ENCODE measurements at regions not wholly inside any gene's neighbourhood (a gene's known extent, or its start where the extent isn't known, plus 50 kb on each side); places are given as distances from the start of the nearest gene placed in this dataset.

- Histone ChIP-seq H4K20me1 (ENCODE audit: control insufficient read depth, insufficient read depth, low read depth, low read length) (no peaks in the 10 kb centered on the region), H3K27ac (ENCODE audit: low read depth, low read length) (no peak overlapping the region), H3K27me3 (ENCODE audit: control insufficient read depth, low read length) (no peaks in the 10 kb centered on the region), H3K36me3 (ENCODE audit: control insufficient read depth, low read length) (no peaks in the 10 kb centered on the region), H3K4me1 (ENCODE audit: control insufficient read depth, low read length) (no peaks in the 10 kb centered on the region), H3K9me2 (replicated peaks; ENCODE audit: control insufficient read depth, low read length) (no peaks in the 10 kb centered on the region), H3K4me3 (ENCODE audit: low read length) (no peak overlapping the region), H3K9me3 (ENCODE audit: control insufficient read depth, insufficient read depth, low read length) (no peaks in the 10 kb centered on the region), H3F3A (ENCODE audit: control insufficient read depth, insufficient read depth) (no peaks in the 10 kb centered on the region), H3K79me2 (ENCODE audit: control insufficient read depth, low read length) (no peaks in the 10 kb centered on the region), H3K4me2 (ENCODE audit: low read length) (no peak overlapping the region)
- TF ChIP-seq, protein P1, sequence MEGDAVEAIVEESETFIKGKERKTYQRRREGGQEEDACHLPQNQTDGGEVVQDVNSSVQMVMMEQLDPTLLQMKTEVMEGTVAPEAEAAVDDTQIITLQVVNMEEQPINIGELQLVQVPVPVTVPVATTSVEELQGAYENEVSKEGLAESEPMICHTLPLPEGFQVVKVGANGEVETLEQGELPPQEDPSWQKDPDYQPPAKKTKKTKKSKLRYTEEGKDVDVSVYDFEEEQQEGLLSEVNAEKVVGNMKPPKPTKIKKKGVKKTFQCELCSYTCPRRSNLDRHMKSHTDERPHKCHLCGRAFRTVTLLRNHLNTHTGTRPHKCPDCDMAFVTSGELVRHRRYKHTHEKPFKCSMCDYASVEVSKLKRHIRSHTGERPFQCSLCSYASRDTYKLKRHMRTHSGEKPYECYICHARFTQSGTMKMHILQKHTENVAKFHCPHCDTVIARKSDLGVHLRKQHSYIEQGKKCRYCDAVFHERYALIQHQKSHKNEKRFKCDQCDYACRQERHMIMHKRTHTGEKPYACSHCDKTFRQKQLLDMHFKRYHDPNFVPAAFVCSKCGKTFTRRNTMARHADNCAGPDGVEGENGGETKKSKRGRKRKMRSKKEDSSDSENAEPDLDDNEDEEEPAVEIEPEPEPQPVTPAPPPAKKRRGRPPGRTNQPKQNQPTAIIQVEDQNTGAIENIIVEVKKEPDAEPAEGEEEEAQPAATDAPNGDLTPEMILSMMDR (IDR thresholded peaks at IDR 0.05; ENCODE audit: low read depth, low read length, poor library complexity, severe bottlenecking): no peak
- no peak for TF ChIP-seq EZH2phosphoT487 (IDR thresholded peaks at IDR 0.05; ENCODE audit: borderline replicate concordance, low read length)
These were observed 313.7 kb upstream of the CADM1 start for GRCh38 chr11:115817844-115818468.

DNA sequence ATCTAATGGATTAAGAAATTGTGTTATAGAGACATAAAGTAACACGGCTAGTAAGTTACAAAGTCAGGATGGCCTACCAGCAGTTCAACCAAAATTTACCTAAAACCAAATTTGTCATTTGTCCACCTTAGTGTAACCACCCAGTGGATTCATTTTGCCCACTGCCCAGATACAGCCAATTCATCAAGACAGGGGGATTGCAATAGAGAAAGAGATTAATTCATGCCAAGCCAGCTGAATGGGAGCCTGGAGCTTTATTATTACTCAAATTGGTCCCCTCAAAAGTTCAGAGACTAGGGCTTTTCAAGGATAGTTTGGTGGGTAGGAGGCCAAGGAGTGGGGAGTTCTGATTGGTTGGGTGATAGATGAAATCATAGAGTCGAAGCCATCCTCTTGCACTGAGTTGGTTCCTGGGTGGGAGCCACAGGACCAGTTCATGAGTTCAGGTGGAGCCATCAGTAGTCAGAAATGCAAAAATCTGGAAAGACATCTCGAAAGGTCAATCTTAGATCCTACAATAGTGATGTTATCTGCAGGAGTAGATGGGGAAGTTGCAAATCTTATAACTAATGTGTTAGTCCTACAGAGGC lies 304.2 kb upstream of the CADM1 start:
- Histone ChIP-seq H3K36me3 (ENCODE audit: control insufficient read depth, low read length) (no peaks in the 10 kb centered on the region), H3K9me3 (ENCODE audit: control insufficient read depth, insufficient read depth, low read length) (peaks cover 7% of the 10 kb centered on the region; the same call in 1 of the 2 replicates), H3K79me2 (ENCODE audit: control insufficient read depth, low read length) (no peaks in the 10 kb centered on the region), H3K27me3 (ENCODE audit: control insufficient read depth, low read length) (no peaks in the 10 kb centered on the region), H4K20me1 (ENCODE audit: control insufficient read depth, insufficient read depth, low read depth, low read length) (no peaks in the 10 kb centered on the region), H3K9me2 (replicated peaks; ENCODE audit: control insufficient read depth, low read length) (no peaks in the 10 kb centered on the region), H3F3A (ENCODE audit: control insufficient read depth, insufficient read depth) (no peaks in the 10 kb centered on the region), H3K4me3 (ENCODE audit: low read length) (no peak overlapping the region), H3K27ac (ENCODE audit: low read depth, low read length) (no peak overlapping the region), H3K4me1 (ENCODE audit: control insufficient read depth, low read length) (no peaks in the 10 kb centered on the region), H3K4me2 (ENCODE audit: low read length) (no peak overlapping the region)
- TF ChIP-seq, protein P1 (IDR thresholded peaks at IDR 0.05; ENCODE audit: low read depth, low read length, poor library complexity, severe bottlenecking): no peak
- TF ChIP-seq EZH2phosphoT487 (IDR thresholded peaks at IDR 0.05; ENCODE audit: borderline replicate concordance, low read length): no peak

DNA sequence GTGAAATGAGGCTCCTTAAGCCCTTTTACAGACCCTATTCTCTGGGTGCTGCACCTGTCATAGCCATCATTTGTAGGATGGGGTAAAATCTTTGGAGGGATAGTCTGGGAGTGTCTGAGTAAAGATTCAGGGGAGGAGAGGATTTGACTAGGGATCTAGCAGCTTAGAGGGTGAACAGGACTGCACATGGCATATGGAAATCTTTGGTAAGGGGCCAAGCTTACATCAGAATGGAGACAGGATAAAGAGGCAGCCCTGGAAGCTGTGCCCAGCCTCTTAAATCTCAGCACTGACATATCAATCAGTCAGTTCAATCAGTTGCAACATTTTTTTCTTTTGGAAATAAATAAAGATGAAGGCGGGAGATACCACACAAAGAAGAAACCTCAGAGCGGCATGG lies 301.8 kb upstream of the CADM1 start:
- H3K27ac ChIP-seq (ENCODE audit: low read depth, low read length): no peak overlapping the region
- TF ChIP-seq, protein P1 (IDR thresholded peaks at IDR 0.05; ENCODE audit: low read depth, low read length, poor library complexity, severe bottlenecking): no peak
- no peak for TF ChIP-seq EZH2phosphoT487 (IDR thresholded peaks at IDR 0.05; ENCODE audit: borderline replicate concordance, low read length)
- no peaks in the 10 kb centered on the region for H3K79me2 ChIP-seq (ENCODE audit: control insufficient read depth, low read length)
- H3K4me3 ChIP-seq (ENCODE audit: low read length): no peak overlapping the region
- no peaks in the 10 kb centered on the region for H3K9me2 ChIP-seq (replicated peaks; ENCODE audit: control insufficient read depth, low read length)
- H4K20me1 ChIP-seq (ENCODE audit: control insufficient read depth, insufficient read depth, low read depth, low read length): no peaks in the 10 kb centered on the region
- peaks cover 7% of the 10 kb centered on the region; the same call in 1 of the 2 replicates for H3K9me3 ChIP-seq (ENCODE audit: control insufficient read depth, insufficient read depth, low read length)
- H3K4me2 ChIP-seq (ENCODE audit: low read length): no peak overlapping the region
- no peaks in the 10 kb centered on the region for H3K4me1 ChIP-seq (ENCODE audit: control insufficient read depth, low read length)
- H3F3A ChIP-seq (ENCODE audit: control insufficient read depth, insufficient read depth): no peaks in the 10 kb centered on the region
- no peaks in the 10 kb centered on the region for H3K27me3 ChIP-seq (ENCODE audit: control insufficient read depth, low read length)
- H3K36me3 ChIP-seq (ENCODE audit: control insufficient read depth, low read length): no peaks in the 10 kb centered on the region

All from DOHH2 (cell line).